Lung (tissue), 11 donors: ENCODE measurements at regions not wholly inside any gene's neighbourhood (a gene's known extent, or its start where the extent isn't known, plus 50 kb on each side); places are given as distances from the start of the nearest gene placed in this dataset.

Experiments
- ATAC-seq: fragments of 200-7000 bp; cut with Tn5 transposase; one replicate; pipeline ENCODE4 v1.9.1; 2020; ENCODE audit warnings: moderate number of reproducible peaks; ENCODE audit not compliant: insufficient read depth, low FRiP score
- DNase-seq, 3 donors: peaks; one replicate each; pipeline ENCODE4 v3.0.0-alpha.2; 2013 to 2017
- H3K27ac ChIP-seq, 2 donors: one replicate each; pipeline ENCODE4 v1.5.1; 2013; ENCODE audit warnings: mild to moderate bottlenecking in 2 of 2, moderate library complexity in 2 of 2, control low read depth in 1 of 2, inconsistent platforms in 1 of 2, low read depth in 1 of 2, low read length in 1 of 2
- H3K27me3 ChIP-seq, 3 donors: one replicate each; pipeline ENCODE4 v1.5.1; 2013; ENCODE audit warnings: low read length in 2 of 3; ENCODE audit not compliant: control insufficient read depth in 3 of 3, insufficient read depth in 3 of 3
- H3K36me3 ChIP-seq, 4 donors: one replicate each; pipeline ENCODE4 v1.5.1; 2013; ENCODE audit warnings: low read length in 4 of 4, mild to moderate bottlenecking in 1 of 4, moderate library complexity in 1 of 4; ENCODE audit not compliant: control insufficient read depth in 4 of 4, insufficient read depth in 4 of 4
- H3K4me1 ChIP-seq, 5 donors: one replicate each; pipeline ENCODE4 v1.5.1; 2013; ENCODE audit warnings: low read length in 5 of 5, mild to moderate bottlenecking in 2 of 5, moderate library complexity in 1 of 5; ENCODE audit not compliant: control insufficient read depth in 5 of 5, insufficient read depth in 5 of 5
- H3K4me3 ChIP-seq: one replicate; pipeline ENCODE4 v1.5.1; 2013; ENCODE audit warnings: mild to moderate bottlenecking, control low read depth, moderate library complexity
- H3K9ac ChIP-seq, 2 donors: one replicate each; pipeline ENCODE4 v1.5.1; 2013; ENCODE audit warnings: low read length in 2 of 2, control low read depth in 1 of 2; ENCODE audit not compliant: insufficient read depth in 1 of 2
- H3K9me3 ChIP-seq, 4 donors: one replicate each; pipeline ENCODE4 v1.5.1; 2013; ENCODE audit warnings: low read length in 3 of 4, mild to moderate bottlenecking in 1 of 4, moderate library complexity in 1 of 4; ENCODE audit not compliant: control insufficient read depth in 4 of 4, insufficient read depth in 3 of 4
- CTCF ChIP-seq: IDR thresholded peaks from 2 replicates; pipeline ENCODE4 v1.5.1; 2012; ENCODE audit warnings: mild to moderate bottlenecking; ENCODE audit errors: control extremely low read depth, extremely low read depth
- WGBS, 2 donors: extraction: QIAGEN DNeasy Blood & Tissue Kit; methylation state at CpG; one replicate each; pipeline ENCODE4 v1.1.7; 2013; 5-methylcytosine and 5-hydroxymethylcytosine counted together
- donor health status: control.
- donor health status: control.
- donor health status: Bipolar disorder and iron deficiency.
- donor health status: healthy.
- donor health status: DM: yes; HTN: yes; CAD: no.

GRCh38 chr6:71482742-71483141, 194.1 kb downstream of the OGFRL1 start:
- H3K36me3 ChIP-seq = no peaks in the 10 kb centered on the region
- no peak overlapping the region for H3K4me3 ChIP-seq
- no peak overlapping the region for H3K9ac ChIP-seq
- H3K9me3 ChIP-seq = no peaks in the 10 kb centered on the region
- TF ChIP-seq CTCF = peak; percentile 12
- WGBS, 2 donors = 79 to 85% methylated on average over 2 of the region's 2 CpGs
- ATAC-seq (no peak), DNase-seq (no peak)
- H3K27ac ChIP-seq = no peak overlapping the region
- no peaks in the 10 kb centered on the region for H3K27me3 ChIP-seq
- peaks cover 0 to 23% (median 4%) of the 10 kb centered on the region in 5 donors for H3K4me1 ChIP-seq

GRCh38 chr6:71486461-71486860, 197.8 kb downstream of the OGFRL1 start:
- H3K27me3 ChIP-seq = no peaks in the 10 kb centered on the region
- H3K4me3 ChIP-seq = no peak overlapping the region
- no peak overlapping the region for H3K27ac ChIP-seq
- no peaks in the 10 kb centered on the region for H3K9me3 ChIP-seq
- no peaks in the 10 kb centered on the region for H3K36me3 ChIP-seq
- TF ChIP-seq CTCF = no peak
- ATAC-seq = no peak
- peaks cover 0 to 1% (median 0%) of the 10 kb centered on the region in 5 donors for H3K4me1 ChIP-seq
- WGBS, 2 donors = 77 to 79% methylated on average over 2 of the region's 2 CpGs
- no peak overlapping the region for H3K9ac ChIP-seq
- DNase-seq = no peak

DNA sequence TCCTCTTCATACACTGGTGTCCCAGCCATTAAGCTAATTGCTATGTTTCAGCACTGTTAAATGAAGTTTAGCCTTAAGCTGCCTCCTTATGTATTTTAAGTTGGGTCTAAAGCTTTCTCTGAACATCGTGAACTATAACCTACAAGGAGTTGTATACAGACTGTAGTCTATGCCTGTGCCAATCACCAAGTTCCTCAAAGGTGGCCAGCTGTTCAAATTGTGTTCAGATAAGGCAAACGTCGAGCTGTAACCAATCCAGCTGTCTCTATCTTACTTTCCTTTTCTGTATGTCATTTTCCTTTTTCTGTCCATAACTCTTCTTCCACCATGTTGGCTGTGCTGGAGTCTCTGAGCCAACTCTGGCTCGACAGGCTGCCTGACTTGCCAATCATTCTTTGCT, 199.6 kb downstream of the OGFRL1 start:
- Histone ChIP-seq H3K27ac (no peak overlapping the region), H3K9ac (no peak overlapping the region), H3K9me3 (no peaks in the 10 kb centered on the region), H3K4me1 (no peaks in the 10 kb centered on the region), H3K27me3 (no peaks in the 10 kb centered on the region), H3K4me3 (no peak overlapping the region), H3K36me3 (no peaks in the 10 kb centered on the region)
- WGBS, 2 donors = 31 to 50% methylated on average over 4 of the region's 4 CpGs
- DNase-seq (no peak), ATAC-seq (no peak)
- TF ChIP-seq CTCF = no peak

DNA sequence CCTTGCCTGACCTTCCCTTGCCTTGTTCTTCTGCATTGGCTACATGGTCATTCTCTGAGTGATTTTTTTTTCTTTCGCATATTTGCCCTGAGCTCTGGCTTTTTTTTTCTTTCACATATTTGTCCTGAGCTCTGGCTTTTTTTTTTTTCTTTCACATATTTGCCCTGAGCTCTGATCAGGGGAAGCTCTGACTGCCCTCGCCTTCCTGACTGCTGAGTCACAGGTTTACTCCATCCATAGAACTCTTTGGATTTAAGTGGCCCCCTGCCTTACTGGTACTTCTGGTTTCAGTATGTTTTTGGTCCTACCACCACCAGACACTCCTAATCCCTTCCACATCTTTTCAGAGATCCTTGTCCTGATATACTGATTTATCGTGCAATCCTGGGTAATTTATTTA, 201.1 kb downstream of the OGFRL1 start:
- Histone ChIP-seq H3K36me3 (no peaks in the 10 kb centered on the region), H3K27ac (no peak overlapping the region), H3K27me3 (no peaks in the 10 kb centered on the region), H3K4me3 (no peak overlapping the region), H3K4me1 (no peaks in the 10 kb centered on the region), H3K9me3 (no peaks in the 10 kb centered on the region), H3K9ac (no peak overlapping the region)
- no peak for DNase-seq
- WGBS, 2 donors = 20 to 47% methylated on average over 3 of the region's 3 CpGs
- TF ChIP-seq CTCF = no peak
- ATAC-seq = peak; percentile 72
